ENCODE measurements at regions not wholly inside any gene's neighbourhood (a gene's known extent, or its start where the extent isn't known, plus 50 kb on each side); places are given as distances from the start of the nearest gene placed in this dataset.
"Not testable (repeated sequence)": the region's sequence is repeated elsewhere in the genome, so short reads cannot be mapped to it uniquely, and the experiment has no call there.

GRCh38 chr1:19559641-19560040 is 74.3 kb upstream of the CAPZB start:
- DNase-seq (ENCODE audit: low spot score), result peak; percentile 13
- no peak overlapping the region for H3K27ac ChIP-seq
- POLR2A ChIA-PET (ENCODE audit: low non-redundant PET), result no interaction called here
- TF ChIP-seq CTCF (conservative IDR thresholded peaks at IDR 0.05; ENCODE audit: low read depth), result no peak
- CTCF ChIA-PET, result no interaction called here

GRCh38 chr1:19557609-19558051 is 72.3 kb upstream of the CAPZB start:
- ChIA-PET CTCF (interaction anchor here (0.6 kb wide), 1 partner anchor 147 kb away, joined by 3 read pairs; no protein-coding TSS in a partner anchor), POLR2A (ENCODE audit: low non-redundant PET) (no interaction called here)
- no peak for TF ChIP-seq CTCF (conservative IDR thresholded peaks at IDR 0.05; ENCODE audit: low read depth)
- H3K27ac ChIP-seq, result no peak overlapping the region
- no peak for DNase-seq (ENCODE audit: low spot score)

- no peak overlapping the region for H3K27ac ChIP-seq
- TF ChIP-seq CTCF (conservative IDR thresholded peaks at IDR 0.05; ENCODE audit: low read depth), result no peak
- CTCF ChIA-PET, result interaction anchor here (0.6 kb wide), 1 partner anchor 95 kb away, joined by 3 read pairs; no protein-coding TSS in a partner anchor
- POLR2A ChIA-PET (ENCODE audit: low non-redundant PET), result no interaction called here
- no peak for DNase-seq (ENCODE audit: low spot score)
Observed at GRCh38 chr1:19554090-19554489, 68.8 kb upstream of the CAPZB start.

GRCh38 chr1:19552291-19553010 is 67.1 kb upstream of the CAPZB start:
- CTCF ChIA-PET, result interaction anchor here (0.7 kb wide), 1 partner anchor 30 kb away, joined by 7 read pairs; no protein-coding TSS in a partner anchor
- no peak for DNase-seq (ENCODE audit: low spot score)
- no peak for TF ChIP-seq CTCF (conservative IDR thresholded peaks at IDR 0.05; ENCODE audit: low read depth)
- POLR2A ChIA-PET (ENCODE audit: low non-redundant PET), result no interaction called here
- no peak overlapping the region for H3K27ac ChIP-seq

GRCh38 chr1:19551837-19552236 is 66.5 kb upstream of the CAPZB start:
- H3K27ac ChIP-seq; CTCF ChIA-PET; DNase-seq (ENCODE audit: low spot score); POLR2A ChIA-PET (ENCODE audit: low non-redundant PET): not testable (repeated sequence)

GRCh38 chr1:19550437-19550836 is 65.1 kb upstream of the CAPZB start:
- CTCF ChIA-PET; POLR2A ChIA-PET (ENCODE audit: low non-redundant PET); H3K27ac ChIP-seq; DNase-seq (ENCODE audit: low spot score): not testable (repeated sequence)

GRCh38 chr1:19547814-19548213 is 62.5 kb upstream of the CAPZB start:
- CTCF ChIA-PET, result no interaction called here
- TF ChIP-seq CTCF (conservative IDR thresholded peaks at IDR 0.05; ENCODE audit: low read depth), result no peak
- no peak overlapping the region for H3K27ac ChIP-seq
- no peak for DNase-seq (ENCODE audit: low spot score)
- POLR2A ChIA-PET (ENCODE audit: low non-redundant PET), result no interaction called here

Measured in RWPE1 (cell line).